PC-9 (cell line): ENCODE measurements at regions not wholly inside any gene's neighbourhood (a gene's known extent, or its start where the extent isn't known, plus 50 kb on each side); places are given as distances from the start of the nearest gene placed in this dataset.

Source experiments
- CTCF ChIP-seq: fragments of 200-600 bp; sonication (generic); conservative IDR thresholded peaks from 2 replicates; pipeline ENCODE4 v1.6.1; 2017; ENCODE audit warnings: mixed run types, antibody characterized with exemption, mild to moderate bottlenecking, moderate library complexity
- EZH2 ChIP-seq: fragments of 200-600 bp; sonication (generic); IDR thresholded peaks from 2 replicates; pipeline ENCODE4 v1.8.0; 2017; ENCODE audit warnings: antibody characterized with exemption, low read depth

GRCh38 chr15:39209548-39210211, 371.2 kb upstream of the THBS1 start:
- no peak for TF ChIP-seq EZH2
- TF ChIP-seq CTCF = no peak
